OCI-LY7 (cell line): ENCODE measurements at regions not wholly inside any gene's neighbourhood (a gene's known extent, or its start where the extent isn't known, plus 50 kb on each side); places are given as distances from the start of the nearest gene placed in this dataset.
"Not testable (repeated sequence)": the region's sequence is repeated elsewhere in the genome, so short reads cannot be mapped to it uniquely, and the experiment has no call there.

Experiments
- BruUV-seq: library from RNA; stranded (reverse); fragments of 400-500 nt; replicated peaks from 2 replicates; lab custom pipeline; 2021; lab: Mats Ljungman, UMichigan
- CTCF ChIA-PET: fragments of 300-600 bp; sonication (Branson Sonifier 250); formaldehyde crosslinking; loops from one replicate; lab custom pipeline; 2022; ENCODE audit warnings: antibody characterized with exemption; ENCODE audit not compliant: unreplicated experiment; lab: Charles Lee
- POLR2A ChIA-PET: fragments of 300-600 bp; sonication (Branson Sonifier 250); formaldehyde crosslinking; loops from one replicate; lab custom pipeline; 2022; ENCODE audit warnings: antibody characterized with exemption; lab: Charles Lee
- DNase-seq: peaks from one replicate; pipeline ENCODE4 v3.0.0-alpha.2; 2015; ENCODE audit warnings: low spot score
- H2AFZ ChIP-seq: fragments of 200-600 bp; sonication (generic), shearing (Covaris generic); 2 replicates; pipeline ENCODE4 v1.6.1; 2014; ENCODE audit warnings: mild to moderate bottlenecking, antibody characterized with exemption, low read length, moderate library complexity
- H3K27ac ChIP-seq: fragments of 200-600 bp; sonication (generic); 2 replicates; pipeline ENCODE4 v1.5.1; 2014; ENCODE audit warnings: mixed run types, low read depth, mild to moderate bottlenecking, moderate library complexity, low read length, inconsistent platforms; ENCODE audit not compliant: poor library complexity, severe bottlenecking
- H3K36me3 ChIP-seq: fragments of 200-600 bp; sonication (generic); 2 replicates; pipeline ENCODE4 v1.6.1; 2014; ENCODE audit warnings: mild to moderate bottlenecking, antibody characterized with exemption, low read length, moderate library complexity, mixed read lengths; ENCODE audit not compliant: insufficient read depth
- H3K4me1 ChIP-seq: fragments of 200-600 bp; sonication (generic); 2 replicates; pipeline ENCODE4 v1.5.1; 2014; ENCODE audit warnings: mild to moderate bottlenecking, low read length; ENCODE audit not compliant: insufficient read depth, poor library complexity, severe bottlenecking
- H3K4me2 ChIP-seq: fragments of 200-600 bp; sonication (generic); 2 replicates; pipeline ENCODE4 v1.6.1; 2014; ENCODE audit warnings: mild to moderate bottlenecking, low read length
- H3K4me3 ChIP-seq: fragments of 200-600 bp; sonication (generic); 2 replicates; pipeline ENCODE4 v1.5.1; 2014; ENCODE audit warnings: mild to moderate bottlenecking, low read depth, low read length; ENCODE audit not compliant: poor library complexity, severe bottlenecking
- H3K79me2 ChIP-seq: fragments of 200-600 bp; sonication (generic); 2 replicates; pipeline ENCODE4 v1.6.1; 2016; ENCODE audit warnings: low read depth, mild to moderate bottlenecking, low read length, moderate library complexity, mixed read lengths; ENCODE audit not compliant: insufficient read depth
- H3K9me2 ChIP-seq: fragments of 200-600 bp; sonication (generic); 2 replicates; pipeline ENCODE4 v1.6.1; 2016; ENCODE audit warnings: mild to moderate bottlenecking, low read length, mixed read lengths; ENCODE audit not compliant: insufficient read depth
- H3K9me3 ChIP-seq: fragments of 200-600 bp; sonication (generic); 2 replicates; pipeline ENCODE4 v1.6.1; 2014; ENCODE audit warnings: mild to moderate bottlenecking, mixed run types, low read length, mixed read lengths
- H4K20me1 ChIP-seq: fragments of 200-600 bp; sonication (generic); 2 replicates; pipeline ENCODE4 v1.6.1; 2014; ENCODE audit warnings: mild to moderate bottlenecking, antibody characterized with exemption, low read length, moderate library complexity, mixed read lengths; ENCODE audit not compliant: insufficient read depth
- EZH2phosphoT487 ChIP-seq: fragments of 200-600 bp; sonication (generic); IDR thresholded peaks from 2 replicates; pipeline ENCODE4 v1.6.1; 2018; ENCODE audit warnings: low read depth, borderline replicate concordance, mild to moderate bottlenecking, mixed run types, antibody characterized with exemption, low read length, moderate library complexity, mixed read lengths
- intact Hi-C: fragments of 100-400 bp; cut with micrococcal nuclease; formaldehyde crosslinking; loops from one replicate; pipeline ENCODE4 v1.10.0; 2022; ENCODE audit not compliant: unreplicated experiment
- TF ChIP-seq, protein P1 (sequence below): fragments of 200-600 bp; sonication (generic); conservative IDR thresholded peaks from 2 replicates; pipeline ENCODE4 v1.5.1; 2014; ENCODE audit warnings: mild to moderate bottlenecking, antibody characterized with exemption, low read length, moderate library complexity, mixed read lengths

DNA sequence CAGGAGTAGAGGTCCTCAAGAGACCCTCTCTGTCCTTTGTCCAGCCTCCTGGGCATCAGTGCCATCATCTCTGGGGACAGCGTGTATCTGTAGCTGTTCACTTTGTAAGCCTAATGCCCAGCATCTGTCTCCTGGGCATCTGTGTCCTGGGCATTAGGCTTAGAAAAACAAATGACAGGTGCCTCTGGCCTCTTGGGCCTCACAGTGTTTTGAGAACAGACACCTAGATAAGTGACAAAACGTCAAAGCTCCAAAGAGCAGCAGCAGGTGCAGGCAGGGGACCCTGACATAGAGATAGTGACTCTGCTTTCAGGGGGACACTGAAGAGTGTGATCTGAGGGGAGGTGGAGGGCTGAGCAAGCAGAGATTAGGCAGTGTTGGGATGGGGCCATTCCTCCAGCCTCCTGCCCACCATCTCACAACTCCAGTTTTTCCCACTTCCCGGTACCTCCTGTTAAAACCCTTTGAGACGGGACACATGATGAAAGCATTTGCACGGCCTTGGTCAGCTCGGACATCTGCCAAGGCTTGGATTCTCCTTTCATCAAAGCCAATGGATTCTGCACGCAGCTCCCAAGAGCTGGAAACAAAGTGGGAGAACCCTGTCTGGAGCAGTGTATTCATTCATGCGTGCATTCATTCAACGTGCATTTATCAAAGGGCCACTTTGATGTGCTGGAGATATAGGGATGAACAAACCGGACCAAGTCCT, 55.5 kb upstream of the CD93 start:
- no peaks in the 10 kb centered on the region for H3K9me2 ChIP-seq
- intact Hi-C loops: no loop called here
- no peaks in the 10 kb centered on the region for H3K4me1 ChIP-seq
- DNase-seq: no peak
- H3K79me2 ChIP-seq: no peaks in the 10 kb centered on the region
- no peak overlapping the region for H3K4me2 ChIP-seq
- CTCF ChIA-PET: no interaction called here
- H4K20me1 ChIP-seq: no peaks in the 10 kb centered on the region
- BruUV-seq: no TSS peak
- H3K9me3 ChIP-seq: no peaks in the 10 kb centered on the region
- H3K36me3 ChIP-seq: no peaks in the 10 kb centered on the region
- H3K27ac ChIP-seq: no peak overlapping the region
- POLR2A ChIA-PET: no interaction called here
- TF ChIP-seq, protein P1, sequence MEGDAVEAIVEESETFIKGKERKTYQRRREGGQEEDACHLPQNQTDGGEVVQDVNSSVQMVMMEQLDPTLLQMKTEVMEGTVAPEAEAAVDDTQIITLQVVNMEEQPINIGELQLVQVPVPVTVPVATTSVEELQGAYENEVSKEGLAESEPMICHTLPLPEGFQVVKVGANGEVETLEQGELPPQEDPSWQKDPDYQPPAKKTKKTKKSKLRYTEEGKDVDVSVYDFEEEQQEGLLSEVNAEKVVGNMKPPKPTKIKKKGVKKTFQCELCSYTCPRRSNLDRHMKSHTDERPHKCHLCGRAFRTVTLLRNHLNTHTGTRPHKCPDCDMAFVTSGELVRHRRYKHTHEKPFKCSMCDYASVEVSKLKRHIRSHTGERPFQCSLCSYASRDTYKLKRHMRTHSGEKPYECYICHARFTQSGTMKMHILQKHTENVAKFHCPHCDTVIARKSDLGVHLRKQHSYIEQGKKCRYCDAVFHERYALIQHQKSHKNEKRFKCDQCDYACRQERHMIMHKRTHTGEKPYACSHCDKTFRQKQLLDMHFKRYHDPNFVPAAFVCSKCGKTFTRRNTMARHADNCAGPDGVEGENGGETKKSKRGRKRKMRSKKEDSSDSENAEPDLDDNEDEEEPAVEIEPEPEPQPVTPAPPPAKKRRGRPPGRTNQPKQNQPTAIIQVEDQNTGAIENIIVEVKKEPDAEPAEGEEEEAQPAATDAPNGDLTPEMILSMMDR: no peak
- no peak for TF ChIP-seq EZH2phosphoT487
- H3K4me3 ChIP-seq: no peak overlapping the region
- H2AFZ ChIP-seq: no peak overlapping the region

DNA sequence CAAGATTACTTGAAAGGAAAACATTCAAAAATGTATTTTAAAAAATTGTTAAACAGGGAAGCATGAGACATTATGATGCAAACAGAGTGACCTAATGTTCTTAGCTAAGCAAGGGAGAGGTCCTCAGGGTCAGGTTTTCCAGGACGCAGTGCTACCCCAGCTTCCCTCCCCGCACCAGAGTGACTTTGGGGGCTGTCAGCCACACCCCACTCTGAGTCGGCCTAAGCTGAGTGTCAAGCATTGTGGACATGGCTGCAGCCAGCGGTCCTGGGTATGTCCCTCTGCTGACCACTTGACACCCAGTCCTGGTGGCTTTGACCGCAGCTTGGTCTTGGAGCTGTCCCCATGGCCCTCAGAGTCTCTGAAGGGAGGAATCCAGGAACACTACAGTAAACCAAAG, 54.9 kb upstream of the CD93 start:
- H3K36me3 ChIP-seq: no peaks in the 10 kb centered on the region
- H3K9me2 ChIP-seq: no peaks in the 10 kb centered on the region
- DNase-seq: no peak
- H3K79me2 ChIP-seq: no peaks in the 10 kb centered on the region
- no peaks in the 10 kb centered on the region for H3K4me1 ChIP-seq
- TF ChIP-seq, protein P1: no peak
- no peak for TF ChIP-seq EZH2phosphoT487
- no peak overlapping the region for H3K4me2 ChIP-seq
- intact Hi-C loops: no loop called here
- ChIA-PET CTCF (no interaction called here), POLR2A (interaction anchor here (0.7 kb wide), 1 partner anchor 130 kb away, joined by 3 read pairs; no protein-coding TSS in a partner anchor)
- H3K4me3 ChIP-seq: no peak overlapping the region
- no peaks in the 10 kb centered on the region for H4K20me1 ChIP-seq
- H3K27ac ChIP-seq: no peak overlapping the region
- no peak overlapping the region for H2AFZ ChIP-seq
- no TSS peak for BruUV-seq
- H3K9me3 ChIP-seq: no peaks in the 10 kb centered on the region

DNA sequence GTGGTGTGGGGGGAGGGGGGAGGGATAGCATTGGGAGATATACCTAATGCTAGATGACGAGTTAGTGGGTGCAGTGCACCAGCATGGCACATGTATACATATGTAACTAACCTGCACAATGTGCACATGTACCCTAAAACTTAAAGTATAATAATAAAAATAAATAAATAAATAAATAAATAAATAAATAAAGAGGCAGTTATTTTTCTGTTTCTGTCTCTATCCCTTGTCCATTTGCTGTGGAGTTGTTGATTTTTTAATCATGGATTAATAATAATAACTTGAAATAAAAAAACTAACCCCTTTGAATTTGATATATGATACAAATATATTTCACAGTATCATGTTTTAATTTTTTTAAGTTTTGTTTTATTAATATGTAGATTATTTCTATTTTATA, 53.9 kb upstream of the CD93 start:
- H2AFZ ChIP-seq, H3K4me2 ChIP-seq, BruUV-seq, H3K36me3 ChIP-seq, CTCF ChIA-PET, H3K27ac ChIP-seq, H3K4me3 ChIP-seq, H3K79me2 ChIP-seq, H4K20me1 ChIP-seq, H3K9me3 ChIP-seq, H3K9me2 ChIP-seq, intact Hi-C loops, H3K4me1 ChIP-seq, DNase-seq, POLR2A ChIA-PET: not testable (repeated sequence)
